DLD1 (cell line): ENCODE measurements at regions not wholly inside any gene's neighbourhood (a gene's known extent, or its start where the extent isn't known, plus 50 kb on each side); places are given as distances from the start of the nearest gene placed in this dataset.

Experiments
- in situ Hi-C: cut with HindIII; loops from 2 replicates; pipeline ENCODE4 v1.10.0; 2017; ENCODE audit warnings: low sequenced_read_pairs

- in situ Hi-C loops = no loop called here
Observed at GRCh38 chr1:11338284-11338924, 65.4 kb downstream of the UBIAD1 start.

- in situ Hi-C loops = loop anchor here (10.0 kb wide), 1 partner anchor 45 kb away; no protein-coding TSS in a partner anchor
Observed at GRCh38 chr1:11339346-11340232, 66.6 kb downstream of the UBIAD1 start.

GRCh38 chr1:11340233-11340632, 67.2 kb downstream of the UBIAD1 start:
- in situ Hi-C loops = loop anchor here (10.0 kb wide), 1 partner anchor 45 kb away; no protein-coding TSS in a partner anchor

- in situ Hi-C loops = loop anchor here (10.0 kb wide), 1 partner anchor 47 kb away; no protein-coding TSS in a partner anchor
Observed at GRCh38 chr1:11341901-11342552, 69.0 kb downstream of the UBIAD1 start.

- in situ Hi-C loops = loop anchor here (10.0 kb wide), 1 partner anchor 48 kb away; no protein-coding TSS in a partner anchor
Observed at GRCh38 chr1:11342621-11343032, 69.6 kb downstream of the UBIAD1 start.

GRCh38 chr1:11345971-11346715, 73.1 kb downstream of the UBIAD1 start:
- in situ Hi-C loops = loop anchor here (10.0 kb wide), 1 partner anchor 51 kb away; no protein-coding TSS in a partner anchor

- in situ Hi-C loops = no loop called here
Observed at GRCh38 chr1:11350265-11350664, 77.3 kb downstream of the UBIAD1 start.

- in situ Hi-C loops = no loop called here
Observed at GRCh38 chr1:11352058-11352715, 79.2 kb downstream of the UBIAD1 start.

- in situ Hi-C loops = no loop called here
Observed at GRCh38 chr1:11352816-11353799, 80.1 kb downstream of the UBIAD1 start.

GRCh38 chr1:11354893-11355553, 82.0 kb downstream of the UBIAD1 start:
- in situ Hi-C loops = no loop called here

- in situ Hi-C loops = no loop called here
Observed at GRCh38 chr1:11355559-11356475, 82.8 kb downstream of the UBIAD1 start.

- in situ Hi-C loops = no loop called here
Observed at GRCh38 chr1:11357276-11357675, 84.3 kb downstream of the UBIAD1 start.

- in situ Hi-C loops = no loop called here
Observed at GRCh38 chr1:11358984-11359383, 86.0 kb downstream of the UBIAD1 start.

- in situ Hi-C loops = no loop called here
Observed at GRCh38 chr1:11362547-11363021, 89.6 kb downstream of the UBIAD1 start.

GRCh38 chr1:11364170-11364569, 91.2 kb downstream of the UBIAD1 start:
- in situ Hi-C loops = no loop called here

GRCh38 chr1:11365744-11366387, 92.9 kb downstream of the UBIAD1 start:
- in situ Hi-C loops = no loop called here
